ENCODE measurements at regions not wholly inside any gene's neighbourhood (a gene's known extent, or its start where the extent isn't known, plus 50 kb on each side); places are given as distances from the start of the nearest gene placed in this dataset.

DNA sequence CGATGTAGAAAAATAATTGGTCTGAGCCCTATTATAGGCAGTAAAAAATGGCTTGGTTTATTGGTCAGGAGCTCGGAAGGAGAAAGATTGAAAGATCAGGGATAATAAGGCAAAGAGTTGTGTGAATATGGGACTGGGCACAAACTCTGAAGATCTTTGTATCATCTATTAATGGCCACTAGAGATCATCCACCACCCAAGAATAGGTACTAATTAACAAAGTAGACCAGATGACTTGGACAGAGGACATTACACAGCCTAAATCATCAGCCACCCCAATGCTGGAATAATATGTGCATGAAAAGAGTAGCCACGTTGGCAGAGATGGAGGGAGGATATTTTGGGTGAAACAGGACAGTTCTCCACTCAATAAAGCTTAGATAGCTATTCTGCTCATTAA lies 364.1 kb downstream of the EFNA5 start:
- TF ChIP-seq, protein P1, sequence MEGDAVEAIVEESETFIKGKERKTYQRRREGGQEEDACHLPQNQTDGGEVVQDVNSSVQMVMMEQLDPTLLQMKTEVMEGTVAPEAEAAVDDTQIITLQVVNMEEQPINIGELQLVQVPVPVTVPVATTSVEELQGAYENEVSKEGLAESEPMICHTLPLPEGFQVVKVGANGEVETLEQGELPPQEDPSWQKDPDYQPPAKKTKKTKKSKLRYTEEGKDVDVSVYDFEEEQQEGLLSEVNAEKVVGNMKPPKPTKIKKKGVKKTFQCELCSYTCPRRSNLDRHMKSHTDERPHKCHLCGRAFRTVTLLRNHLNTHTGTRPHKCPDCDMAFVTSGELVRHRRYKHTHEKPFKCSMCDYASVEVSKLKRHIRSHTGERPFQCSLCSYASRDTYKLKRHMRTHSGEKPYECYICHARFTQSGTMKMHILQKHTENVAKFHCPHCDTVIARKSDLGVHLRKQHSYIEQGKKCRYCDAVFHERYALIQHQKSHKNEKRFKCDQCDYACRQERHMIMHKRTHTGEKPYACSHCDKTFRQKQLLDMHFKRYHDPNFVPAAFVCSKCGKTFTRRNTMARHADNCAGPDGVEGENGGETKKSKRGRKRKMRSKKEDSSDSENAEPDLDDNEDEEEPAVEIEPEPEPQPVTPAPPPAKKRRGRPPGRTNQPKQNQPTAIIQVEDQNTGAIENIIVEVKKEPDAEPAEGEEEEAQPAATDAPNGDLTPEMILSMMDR (optimal IDR thresholded peaks at IDR 0.05 in 1 of 3, IDR thresholded peaks at IDR 0.05 in 1 of 3, conservative IDR thresholded peaks at IDR 0.05 in 1 of 3; ENCODE audit: extremely low read depth in 1 of 3, insufficient read depth in 2 of 3, low read length in 3 of 3) = no peak
- no peak for TF ChIP-seq EZH2 (IDR thresholded peaks at IDR 0.05; ENCODE audit: low read length)
